ENCODE measurements at regions not wholly inside any gene's neighbourhood (a gene's known extent, or its start where the extent isn't known, plus 50 kb on each side); places are given as distances from the start of the nearest gene placed in this dataset.

DNA sequence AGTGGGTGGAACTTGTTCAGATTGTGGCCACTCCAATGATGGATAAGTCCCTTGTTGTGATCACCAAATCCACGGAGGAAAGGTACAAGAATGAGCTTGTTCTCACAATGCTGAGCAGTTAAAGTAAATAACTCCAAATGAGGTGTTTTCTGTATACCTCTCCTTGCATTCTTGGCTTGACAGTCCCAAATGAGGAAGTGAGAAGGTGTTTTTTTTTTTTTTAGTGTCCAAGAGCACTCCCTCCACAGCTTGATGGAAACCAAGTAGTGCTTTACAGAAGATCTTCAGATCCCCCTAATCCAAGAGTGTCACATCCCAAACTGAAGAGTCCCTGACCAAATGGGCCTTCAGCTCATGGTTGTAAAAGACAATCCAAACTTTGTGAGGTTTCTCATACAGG lies 153.6 kb downstream of the ATP23 start:
- TF ChIP-seq EZH2 (IDR thresholded peaks at IDR 0.05; ENCODE audit: borderline replicate concordance, insufficient read depth, low read depth, low read length, poor library complexity, severe bottlenecking): no peak
- TF ChIP-seq, protein P1, sequence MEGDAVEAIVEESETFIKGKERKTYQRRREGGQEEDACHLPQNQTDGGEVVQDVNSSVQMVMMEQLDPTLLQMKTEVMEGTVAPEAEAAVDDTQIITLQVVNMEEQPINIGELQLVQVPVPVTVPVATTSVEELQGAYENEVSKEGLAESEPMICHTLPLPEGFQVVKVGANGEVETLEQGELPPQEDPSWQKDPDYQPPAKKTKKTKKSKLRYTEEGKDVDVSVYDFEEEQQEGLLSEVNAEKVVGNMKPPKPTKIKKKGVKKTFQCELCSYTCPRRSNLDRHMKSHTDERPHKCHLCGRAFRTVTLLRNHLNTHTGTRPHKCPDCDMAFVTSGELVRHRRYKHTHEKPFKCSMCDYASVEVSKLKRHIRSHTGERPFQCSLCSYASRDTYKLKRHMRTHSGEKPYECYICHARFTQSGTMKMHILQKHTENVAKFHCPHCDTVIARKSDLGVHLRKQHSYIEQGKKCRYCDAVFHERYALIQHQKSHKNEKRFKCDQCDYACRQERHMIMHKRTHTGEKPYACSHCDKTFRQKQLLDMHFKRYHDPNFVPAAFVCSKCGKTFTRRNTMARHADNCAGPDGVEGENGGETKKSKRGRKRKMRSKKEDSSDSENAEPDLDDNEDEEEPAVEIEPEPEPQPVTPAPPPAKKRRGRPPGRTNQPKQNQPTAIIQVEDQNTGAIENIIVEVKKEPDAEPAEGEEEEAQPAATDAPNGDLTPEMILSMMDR (IDR thresholded peaks at IDR 0.05): no peak

All from B cell (primary cell).